ENCODE measurements at regions not wholly inside any gene's neighbourhood (a gene's known extent, or its start where the extent isn't known, plus 50 kb on each side); places are given as distances from the start of the nearest gene placed in this dataset.
A peak's percentile ranks its signal among the peaks of the same experiment; 100 is the strongest.

GRCh38 chr1:78369546-78369945 is 121.2 kb upstream of the PTGFR start:
- no peak for TF ChIP-seq CTCF (conservative IDR thresholded peaks at IDR 0.05; ENCODE audit: low read depth)
- H3K27ac ChIP-seq: no peak overlapping the region
- CTCF ChIA-PET: interaction anchor here (0.6 kb wide), 1 partner anchor 128 kb away, joined by 3 read pairs; no protein-coding TSS in a partner anchor
- DNase-seq (ENCODE audit: low spot score): no peak
- POLR2A ChIA-PET (ENCODE audit: low non-redundant PET): no interaction called here

- DNase-seq (ENCODE audit: low spot score): peak; percentile 5
- ChIA-PET CTCF (no interaction called here), POLR2A (ENCODE audit: low non-redundant PET) (no interaction called here)
- no peak for TF ChIP-seq CTCF (conservative IDR thresholded peaks at IDR 0.05; ENCODE audit: low read depth)
- H3K27ac ChIP-seq: no peak overlapping the region
These were observed 120.4 kb upstream of the PTGFR start for GRCh38 chr1:78370356-78370755.

- DNase-seq (ENCODE audit: low spot score): no peak
- no peak overlapping the region for H3K27ac ChIP-seq
- TF ChIP-seq CTCF (conservative IDR thresholded peaks at IDR 0.05; ENCODE audit: low read depth): no peak
- POLR2A ChIA-PET (ENCODE audit: low non-redundant PET): no interaction called here
- CTCF ChIA-PET: interaction anchor here (0.6 kb wide), 1 partner anchor 1561 kb away, joined by 3 read pairs; no protein-coding TSS in a partner anchor
These were observed 119.8 kb upstream of the PTGFR start for GRCh38 chr1:78370779-78371482.

GRCh38 chr1:78373676-78374075 is 117.1 kb upstream of the PTGFR start:
- no peak for TF ChIP-seq CTCF (conservative IDR thresholded peaks at IDR 0.05; ENCODE audit: low read depth)
- ChIA-PET CTCF (no interaction called here), POLR2A (ENCODE audit: low non-redundant PET) (no interaction called here)
- DNase-seq (ENCODE audit: low spot score): no peak
- no peak overlapping the region for H3K27ac ChIP-seq

GRCh38 chr1:78375996-78376395 is 114.8 kb upstream of the PTGFR start:
- H3K27ac ChIP-seq: no peak overlapping the region
- ChIA-PET POLR2A (ENCODE audit: low non-redundant PET) (no interaction called here), CTCF (no interaction called here)
- no peak for TF ChIP-seq CTCF (conservative IDR thresholded peaks at IDR 0.05; ENCODE audit: low read depth)
- no peak for DNase-seq (ENCODE audit: low spot score)

GRCh38 chr1:78377356-78377928 is 113.3 kb upstream of the PTGFR start:
- ChIA-PET POLR2A (ENCODE audit: low non-redundant PET) (no interaction called here), CTCF (no interaction called here)
- no peak overlapping the region for H3K27ac ChIP-seq
- no peak for TF ChIP-seq CTCF (conservative IDR thresholded peaks at IDR 0.05; ENCODE audit: low read depth)
- DNase-seq (ENCODE audit: low spot score): peak; percentile 17
